MCF 10A (cell line): ENCODE measurements at regions not wholly inside any gene's neighbourhood (a gene's known extent, or its start where the extent isn't known, plus 50 kb on each side); places are given as distances from the start of the nearest gene placed in this dataset.

Experiments
- BruUV-seq: library from RNA; stranded (reverse); fragments of 400-500 nt; replicated peaks from 2 replicates; lab custom pipeline; 2021; lab: Mats Ljungman, UMichigan
- CTCF ChIA-PET: fragments of 300-600 bp; sonication (Branson Sonifier 250); formaldehyde crosslinking; extraction: SDS; loops from one replicate; lab custom pipeline; 2021; ENCODE audit warnings: antibody characterized with exemption, inconsistent platforms; lab: Yijun Ruan, JAX
- POLR2A ChIA-PET: fragments of 300-600, 350-650 bp; sonication (Branson Sonifier 250); formaldehyde crosslinking; extraction: SDS; loops from one replicate; lab custom pipeline; 2020; ENCODE audit warnings: antibody characterized with exemption, inconsistent platforms; lab: Yijun Ruan, JAX
- DNase-seq: peaks from one replicate; pipeline ENCODE4 v3.0.0-alpha.2; 2018; ENCODE audit not compliant: unreplicated experiment
- H3K27ac Mint-ChIP-seq: one replicate; pipeline ENCODE4 v1.8.0; 2022; ENCODE audit warnings: mild to moderate bottlenecking, low read depth, mixed read lengths; ENCODE audit not compliant: unreplicated experiment
- H3K27me3 Mint-ChIP-seq: one replicate; pipeline ENCODE4 v1.8.0; 2022; ENCODE audit warnings: mixed read lengths; ENCODE audit not compliant: insufficient read depth, unreplicated experiment
- H3K36me3 Mint-ChIP-seq: one replicate; pipeline ENCODE4 v1.8.0; 2022; ENCODE audit warnings: mild to moderate bottlenecking, moderate library complexity, mixed read lengths; ENCODE audit not compliant: insufficient read depth, unreplicated experiment
- H3K4me1 Mint-ChIP-seq: one replicate; pipeline ENCODE4 v1.8.0; 2022; ENCODE audit warnings: mixed read lengths; ENCODE audit not compliant: insufficient read depth, unreplicated experiment
- H3K4me3 Mint-ChIP-seq: one replicate; pipeline ENCODE4 v1.8.0; 2022; ENCODE audit warnings: mild to moderate bottlenecking, moderate library complexity, mixed read lengths; ENCODE audit not compliant: unreplicated experiment
- H3K9me3 Mint-ChIP-seq: one replicate; pipeline ENCODE4 v1.8.0; 2022; ENCODE audit warnings: mixed read lengths; ENCODE audit not compliant: unreplicated experiment
- CTCF ChIP-seq: fragments of 200-600 bp; IDR thresholded peaks from one replicate; pipeline ENCODE4 v1.8.0; 2022; ENCODE audit warnings: antibody characterized with exemption, mild to moderate bottlenecking; ENCODE audit not compliant: unreplicated experiment
- intact Hi-C: fragments of 100-400 bp; cut with micrococcal nuclease; formaldehyde crosslinking; loops from 2 replicates; pipeline ENCODE4 v1.14.1; 2022

DNA sequence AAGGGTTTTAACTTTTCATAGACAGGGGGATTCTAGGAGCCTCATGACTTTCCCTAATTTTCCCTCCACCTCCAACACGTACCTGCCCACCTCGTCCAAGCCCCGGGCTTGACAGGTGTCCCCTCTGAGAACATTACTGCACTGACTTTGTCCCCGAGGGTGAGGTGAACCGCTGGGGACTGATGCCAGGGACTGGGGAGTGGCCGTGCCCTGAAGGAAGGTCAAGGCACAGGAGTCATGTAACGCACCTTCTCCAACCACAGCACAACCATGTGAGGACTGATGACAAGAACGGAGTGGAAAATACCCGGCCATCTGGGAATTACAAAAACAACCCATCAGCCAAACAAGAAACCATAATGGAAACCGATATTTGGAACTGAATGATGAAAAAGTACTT lies 214.7 kb upstream of the C14orf180 start:
- CTCF ChIA-PET: no interaction called here
- no peak for TF ChIP-seq CTCF
- no TSS peak for BruUV-seq
- Mint-ChIP-seq H3K4me1 (no peaks in the 10 kb centered on the region), H3K9me3 (no peaks in the 10 kb centered on the region), H3K27me3 (peaks cover 54% of the 10 kb centered on the region), H3K4me3 (no peak overlapping the region), H3K27ac (no peak overlapping the region), H3K36me3 (no peaks in the 10 kb centered on the region)
- intact Hi-C loops: no loop called here
- DNase-seq: no peak
- POLR2A ChIA-PET: no interaction called here

GRCh38 chr14:104366931-104367865 lies 212.4 kb upstream of the C14orf180 start:
- DNase-seq: no peak
- Mint-ChIP-seq H3K9me3 (no peaks in the 10 kb centered on the region), H3K27ac (no peak overlapping the region), H3K27me3 (peaks cover 40% of the 10 kb centered on the region), H3K4me3 (no peak overlapping the region), H3K4me1 (no peaks in the 10 kb centered on the region), H3K36me3 (no peaks in the 10 kb centered on the region)
- intact Hi-C loops: no loop called here
- ChIA-PET CTCF (interaction anchor here (1.6 kb wide), 1 partner anchor 36 kb away, joined by 4 read pairs; no protein-coding TSS in a partner anchor), POLR2A (no interaction called here)
- TF ChIP-seq CTCF: no peak
- no TSS peak for BruUV-seq

- POLR2A ChIA-PET: no interaction called here
- CTCF ChIA-PET: interaction anchor here (0.7 kb wide), 1 partner anchor 197 kb away, joined by 4 read pairs; no protein-coding TSS in a partner anchor
- no peak for DNase-seq
- Mint-ChIP-seq H3K4me3 (no peak overlapping the region), H3K27ac (no peak overlapping the region), H3K27me3 (peaks cover 39% of the 10 kb centered on the region), H3K4me1 (no peaks in the 10 kb centered on the region), H3K36me3 (no peaks in the 10 kb centered on the region), H3K9me3 (no peaks in the 10 kb centered on the region)
- no TSS peak for BruUV-seq
- TF ChIP-seq CTCF: no peak
- intact Hi-C loops: no loop called here
Measured at GRCh38 chr14:104367866-104368750, 211.5 kb upstream of the C14orf180 start.

- TF ChIP-seq CTCF: no peak
- no TSS peak for BruUV-seq
- Mint-ChIP-seq H3K27ac (no peak overlapping the region), H3K9me3 (no peaks in the 10 kb centered on the region), H3K27me3 (peaks cover 36% of the 10 kb centered on the region), H3K4me3 (no peak overlapping the region), H3K4me1 (no peaks in the 10 kb centered on the region), H3K36me3 (no peaks in the 10 kb centered on the region)
- POLR2A ChIA-PET: no interaction called here
- CTCF ChIA-PET: interaction anchor here (0.7 kb wide), 1 partner anchor 196 kb away, joined by 4 read pairs; no protein-coding TSS in a partner anchor
- intact Hi-C loops: no loop called here
- no peak for DNase-seq
Measured at GRCh38 chr14:104368751-104369100, 210.8 kb upstream of the C14orf180 start.
